Fibroblast of peridontal ligament (primary cell): ENCODE measurements at regions not wholly inside any gene's neighbourhood (a gene's known extent, or its start where the extent isn't known, plus 50 kb on each side); places are given as distances from the start of the nearest gene placed in this dataset.

Experiments
- DNase-seq: peaks from one replicate; pipeline ENCODE4 v3.0.0-alpha.2; 2010; ENCODE audit errors: extremely low read depth

GRCh38 chr2:790081-790480, 112.9 kb upstream of the TMEM18 start:
- DNase-seq, result no peak

GRCh38 chr2:789529-789928, 112.3 kb upstream of the TMEM18 start:
- DNase-seq, result no peak

- no peak for DNase-seq
Measured at GRCh38 chr2:788227-789032, 111.2 kb upstream of the TMEM18 start.

GRCh38 chr2:784753-785152, 107.5 kb upstream of the TMEM18 start:
- DNase-seq, result no peak

- DNase-seq, result no peak
Measured at GRCh38 chr2:780581-780980, 103.4 kb upstream of the TMEM18 start.

- DNase-seq, result no peak
Measured at GRCh38 chr2:780002-780401, 102.8 kb upstream of the TMEM18 start.

- DNase-seq, result no peak
Measured at GRCh38 chr2:778731-779350, 101.6 kb upstream of the TMEM18 start.

- DNase-seq, result no peak
Measured at GRCh38 chr2:777546-777945, 100.3 kb upstream of the TMEM18 start.

- DNase-seq, result no peak
Measured at GRCh38 chr2:777051-777450, 99.8 kb upstream of the TMEM18 start.

GRCh38 chr2:776487-776886, 99.3 kb upstream of the TMEM18 start:
- DNase-seq, result no peak

- no peak for DNase-seq
Measured at GRCh38 chr2:776038-776437, 98.8 kb upstream of the TMEM18 start.

GRCh38 chr2:774436-774835, 97.2 kb upstream of the TMEM18 start:
- DNase-seq, result no peak

- DNase-seq, result no peak
Measured at GRCh38 chr2:773256-774160, 96.3 kb upstream of the TMEM18 start.

GRCh38 chr2:771538-771937, 94.3 kb upstream of the TMEM18 start:
- no peak for DNase-seq

- no peak for DNase-seq
Measured at GRCh38 chr2:770776-771175, 93.6 kb upstream of the TMEM18 start.

GRCh38 chr2:769771-770170, 92.6 kb upstream of the TMEM18 start:
- DNase-seq, result no peak

- DNase-seq, result no peak
Measured at GRCh38 chr2:768451-768850, 91.2 kb upstream of the TMEM18 start.

GRCh38 chr2:767944-768343, 90.7 kb upstream of the TMEM18 start:
- no peak for DNase-seq

- DNase-seq, result no peak
Measured at GRCh38 chr2:767440-767839, 90.2 kb upstream of the TMEM18 start.

GRCh38 chr2:766255-766654, 89.0 kb upstream of the TMEM18 start:
- DNase-seq, result no peak

- no peak for DNase-seq
Measured at GRCh38 chr2:765369-765768, 88.2 kb upstream of the TMEM18 start.

GRCh38 chr2:763766-764525, 86.7 kb upstream of the TMEM18 start:
- no peak for DNase-seq
